GM12872 (cell line): ENCODE measurements at regions not wholly inside any gene's neighbourhood (a gene's known extent, or its start where the extent isn't known, plus 50 kb on each side); places are given as distances from the start of the nearest gene placed in this dataset.

ENCODE experiments used
- TF ChIP-seq, protein P1 (sequence below): IDR thresholded peaks from 3 replicates; pipeline ENCODE4 v1.5.1; 2011; ENCODE audit warnings: low read depth, mild to moderate bottlenecking, low read length, moderate library complexity; ENCODE audit not compliant: insufficient read depth

DNA sequence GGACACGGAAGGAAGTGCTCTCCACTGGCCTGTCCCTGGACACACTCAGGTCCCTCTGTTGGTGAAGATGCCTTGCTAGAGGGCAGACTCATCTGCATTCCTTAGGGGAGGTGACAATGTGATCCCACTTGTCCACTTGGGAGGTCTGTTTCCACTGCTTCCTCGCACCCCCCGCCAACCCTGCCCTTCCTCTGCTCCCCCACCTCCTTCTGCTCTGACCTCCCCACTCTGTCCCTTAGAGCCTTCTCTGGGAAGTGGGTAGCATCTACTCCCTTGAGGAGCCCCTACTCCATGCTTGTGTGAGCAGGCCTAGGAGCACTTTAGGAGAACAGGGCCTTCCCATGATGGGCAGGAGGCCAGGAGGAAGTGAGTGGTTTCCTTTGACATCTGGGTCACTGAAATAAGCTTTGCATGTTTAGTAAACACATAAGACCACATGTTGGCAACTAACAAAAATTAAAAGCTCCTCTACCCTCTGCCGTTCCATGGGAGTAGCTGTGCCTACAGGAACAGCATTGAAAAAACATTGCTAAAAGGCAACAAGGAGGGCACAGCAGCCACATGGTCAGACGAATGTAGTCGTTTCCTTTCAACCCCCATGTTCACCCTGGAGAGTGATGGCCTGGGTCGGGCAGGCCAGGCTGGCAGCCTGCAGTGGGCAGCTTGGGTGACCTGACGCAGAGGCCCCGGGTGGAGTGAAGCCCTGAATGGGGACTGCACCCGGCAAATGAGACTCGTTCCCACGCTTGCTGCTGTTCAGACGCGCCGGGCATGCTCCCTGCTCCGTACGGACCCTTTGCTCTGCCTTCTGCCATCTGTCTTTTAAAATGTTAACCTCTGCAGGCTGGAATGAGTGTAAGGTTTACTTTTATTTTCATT lies 634.0 kb downstream of the IRX1 start:
- TF ChIP-seq, protein P1, sequence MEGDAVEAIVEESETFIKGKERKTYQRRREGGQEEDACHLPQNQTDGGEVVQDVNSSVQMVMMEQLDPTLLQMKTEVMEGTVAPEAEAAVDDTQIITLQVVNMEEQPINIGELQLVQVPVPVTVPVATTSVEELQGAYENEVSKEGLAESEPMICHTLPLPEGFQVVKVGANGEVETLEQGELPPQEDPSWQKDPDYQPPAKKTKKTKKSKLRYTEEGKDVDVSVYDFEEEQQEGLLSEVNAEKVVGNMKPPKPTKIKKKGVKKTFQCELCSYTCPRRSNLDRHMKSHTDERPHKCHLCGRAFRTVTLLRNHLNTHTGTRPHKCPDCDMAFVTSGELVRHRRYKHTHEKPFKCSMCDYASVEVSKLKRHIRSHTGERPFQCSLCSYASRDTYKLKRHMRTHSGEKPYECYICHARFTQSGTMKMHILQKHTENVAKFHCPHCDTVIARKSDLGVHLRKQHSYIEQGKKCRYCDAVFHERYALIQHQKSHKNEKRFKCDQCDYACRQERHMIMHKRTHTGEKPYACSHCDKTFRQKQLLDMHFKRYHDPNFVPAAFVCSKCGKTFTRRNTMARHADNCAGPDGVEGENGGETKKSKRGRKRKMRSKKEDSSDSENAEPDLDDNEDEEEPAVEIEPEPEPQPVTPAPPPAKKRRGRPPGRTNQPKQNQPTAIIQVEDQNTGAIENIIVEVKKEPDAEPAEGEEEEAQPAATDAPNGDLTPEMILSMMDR: no peak

DNA sequence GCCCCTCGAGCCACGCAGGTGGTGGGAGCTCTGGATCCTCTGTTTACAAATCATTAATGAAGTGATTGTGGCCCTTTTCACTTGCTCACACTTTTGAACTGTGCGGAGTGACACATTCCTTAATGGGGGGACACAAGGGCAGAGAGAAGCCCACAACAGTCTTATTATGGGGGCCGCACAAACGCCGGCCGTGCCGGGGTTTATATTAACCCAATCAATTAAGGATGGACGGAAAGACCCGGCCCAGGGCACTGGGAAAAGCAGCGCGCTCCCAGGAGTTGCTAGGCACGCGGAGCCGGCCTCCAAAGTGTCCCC lies 634.8 kb downstream of the IRX1 start:
- TF ChIP-seq, protein P1: no peak

DNA sequence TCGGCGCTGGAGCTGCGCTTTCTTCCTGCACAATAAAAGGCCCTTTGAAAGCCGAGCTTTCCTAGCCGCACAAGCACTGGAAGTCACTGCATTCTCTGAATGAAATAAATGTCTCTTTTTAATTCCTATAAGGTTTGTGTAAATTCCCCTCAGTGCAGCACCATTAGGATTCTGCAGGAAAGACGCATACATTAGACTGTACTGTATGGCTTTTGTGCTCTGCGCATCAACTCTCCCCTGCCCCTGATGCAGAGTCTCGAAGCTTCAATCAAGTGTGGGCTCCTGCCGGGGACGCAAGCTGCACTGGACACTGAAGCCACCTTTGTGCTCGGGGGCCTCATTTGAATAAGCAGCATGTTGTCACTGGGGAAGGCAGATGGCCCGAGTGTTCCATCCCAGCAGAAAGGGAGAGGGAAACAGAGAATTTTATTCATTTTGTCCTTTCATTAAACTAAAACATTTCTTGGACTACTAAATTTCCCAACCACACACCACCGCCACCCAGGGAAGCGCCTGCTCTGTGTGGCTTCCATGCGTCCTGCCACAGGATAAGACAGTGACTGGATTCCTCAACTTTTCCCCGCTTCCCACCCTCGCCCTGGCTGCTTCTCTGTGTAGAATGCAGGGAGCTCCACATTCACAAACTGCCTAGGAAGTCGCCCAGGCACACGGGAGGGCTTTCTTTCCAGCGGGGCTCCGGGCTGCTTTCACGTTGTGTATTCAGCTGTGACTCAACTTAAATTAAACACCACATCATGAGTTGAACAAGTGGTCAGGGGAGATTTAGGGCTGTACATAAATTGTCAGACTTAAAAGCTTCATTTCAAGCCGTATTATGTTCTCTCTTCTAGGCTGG lies 635.4 kb downstream of the IRX1 start:
- TF ChIP-seq, protein P1: no peak

DNA sequence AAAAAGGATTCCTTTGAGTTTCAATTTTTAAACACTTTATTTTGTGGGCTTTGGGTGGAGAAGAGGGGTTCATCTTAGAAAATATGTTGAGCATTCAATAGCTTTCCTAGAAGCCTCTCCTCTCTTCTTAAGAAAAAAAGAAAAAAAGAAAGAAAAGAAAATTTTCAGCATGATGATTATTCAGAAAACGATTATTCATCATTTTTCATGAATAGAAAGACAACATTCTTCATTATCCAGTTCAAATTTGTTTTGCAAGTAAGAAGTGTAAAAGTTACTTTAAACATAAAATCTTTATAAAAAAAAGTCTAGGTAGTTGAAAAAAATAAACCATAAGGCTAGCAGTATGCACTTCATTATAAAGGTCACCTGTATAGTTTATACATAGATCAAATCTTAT lies 636.5 kb downstream of the IRX1 start:
- TF ChIP-seq, protein P1: no peak

DNA sequence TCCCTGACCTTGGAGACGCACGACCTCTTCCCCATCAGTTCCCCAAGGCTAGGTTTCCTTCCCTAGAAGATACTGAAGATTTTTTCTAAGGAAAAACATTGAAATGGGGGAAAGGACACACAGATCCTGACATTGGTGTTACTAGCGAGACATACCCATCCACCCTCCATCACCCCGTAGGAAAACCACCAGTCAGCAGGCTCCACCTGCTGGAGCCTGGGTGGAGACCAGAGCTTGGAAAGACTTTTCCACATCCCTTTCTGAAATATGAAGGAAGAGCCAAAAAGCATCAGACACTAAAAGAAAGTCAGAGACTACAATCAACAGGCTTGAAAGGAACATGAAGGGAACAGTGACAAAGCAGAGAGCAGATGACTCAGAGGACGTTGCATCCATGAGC lies 638.0 kb downstream of the IRX1 start:
- TF ChIP-seq, protein P1: no peak

DNA sequence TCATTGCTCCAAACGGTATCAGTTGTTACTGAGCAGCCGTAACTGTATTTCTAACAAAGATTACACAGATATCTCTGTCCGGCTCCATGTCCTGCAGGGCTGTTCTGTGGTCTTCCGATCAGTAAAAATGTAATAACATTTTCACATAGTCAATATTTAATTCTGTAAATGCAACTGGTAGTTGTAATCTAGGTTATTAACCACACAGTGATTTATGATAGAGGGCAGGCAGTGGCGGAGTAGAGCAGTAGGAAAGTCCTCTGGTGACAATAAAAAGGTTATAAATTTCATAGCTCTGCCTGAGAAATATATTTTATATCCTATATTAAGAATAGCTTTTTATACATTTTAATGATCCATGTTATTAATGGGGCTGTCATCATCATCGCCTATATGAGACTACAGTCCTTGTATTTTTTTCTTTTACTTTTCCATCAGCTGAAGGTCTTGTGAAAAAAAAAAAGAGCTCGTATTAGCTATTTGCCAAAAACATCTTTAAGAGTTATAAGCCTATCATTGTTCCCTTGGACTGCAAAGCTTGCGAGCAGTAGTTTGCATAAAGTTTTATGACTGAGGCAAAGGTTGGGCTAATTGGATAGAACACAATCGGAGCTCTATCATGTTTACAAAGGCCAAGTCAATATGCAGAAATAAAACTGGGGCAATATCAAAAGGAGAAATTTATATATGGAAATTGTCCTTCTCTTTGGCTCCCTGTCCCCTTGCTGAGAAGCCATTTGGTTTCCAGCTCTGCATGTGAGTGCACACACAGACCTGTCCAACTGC lies 648.0 kb downstream of the IRX1 start:
- TF ChIP-seq, protein P1: no peak

DNA sequence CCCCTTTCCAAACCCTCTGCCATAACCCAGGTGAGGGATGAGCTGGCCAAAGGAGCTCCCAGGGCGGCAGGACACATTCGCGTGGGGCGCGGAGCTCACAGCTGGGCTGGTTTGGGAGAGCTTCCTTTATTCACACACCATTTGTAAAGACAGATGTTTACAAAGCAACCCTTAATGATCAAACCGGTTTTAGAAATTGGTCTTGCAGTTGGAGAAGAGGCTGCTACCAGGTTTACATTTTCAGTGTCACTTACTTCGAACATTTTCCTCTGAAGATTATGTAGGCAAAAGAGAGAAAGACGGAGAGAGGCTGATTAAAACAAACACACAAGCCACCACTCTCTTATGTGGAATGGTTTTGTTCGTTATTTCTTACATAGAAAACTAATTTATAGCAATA lies 648.7 kb downstream of the IRX1 start:
- TF ChIP-seq, protein P1: no peak
